Upper lobe of left lung (tissue), 4 donors: ENCODE measurements at regions not wholly inside any gene's neighbourhood (a gene's known extent, or its start where the extent isn't known, plus 50 kb on each side); places are given as distances from the start of the nearest gene placed in this dataset.

Experiments
- CTCF ChIP-seq, 6 experiments: fragments of 450-650 bp in 4 of 6; fragments of 200-600 bp in 2 of 6; sonication (generic) in 2 of 6; IDR thresholded peaks; one replicate each; pipeline ENCODE4 v1.5.1; 2016 to 2019; ENCODE audit warnings: antibody characterized with exemption in 6 of 6
- EP300 ChIP-seq, 4 donors: sonication (generic); formaldehyde crosslinking; IDR thresholded peaks; one replicate each; pipeline ENCODE4 v1.5.1; 2017; ENCODE audit warnings: antibody characterized with exemption in 4 of 4, control low read depth in 2 of 4
- POLR2A ChIP-seq, 4 donors: fragments of 450-650 bp; IDR thresholded peaks; one replicate each; pipeline ENCODE4 v1.5.1; 2016 to 2017; ENCODE audit warnings: antibody characterized with exemption in 4 of 4, mild to moderate bottlenecking in 2 of 4
- POLR2AphosphoS5 ChIP-seq, 2 donors: sonication (generic); formaldehyde crosslinking; IDR thresholded peaks; one replicate each; pipeline ENCODE4 v1.5.1; 2017; ENCODE audit warnings: antibody characterized with exemption in 2 of 2

- TF ChIP-seq CTCF (IDR thresholded peaks at IDR 0.05): no peak
- no peak for TF ChIP-seq POLR2AphosphoS5 (IDR thresholded peaks at IDR 0.05)
- TF ChIP-seq POLR2A (IDR thresholded peaks at IDR 0.05): no peak
- no peak for TF ChIP-seq EP300 (IDR thresholded peaks at IDR 0.05)
These were observed 69.9 kb upstream of the ZNF608 start for GRCh38 chr5:124816381-124816780.
